ENCODE measurements at regions not wholly inside any gene's neighbourhood (a gene's known extent, or its start where the extent isn't known, plus 50 kb on each side); places are given as distances from the start of the nearest gene placed in this dataset.

DNA sequence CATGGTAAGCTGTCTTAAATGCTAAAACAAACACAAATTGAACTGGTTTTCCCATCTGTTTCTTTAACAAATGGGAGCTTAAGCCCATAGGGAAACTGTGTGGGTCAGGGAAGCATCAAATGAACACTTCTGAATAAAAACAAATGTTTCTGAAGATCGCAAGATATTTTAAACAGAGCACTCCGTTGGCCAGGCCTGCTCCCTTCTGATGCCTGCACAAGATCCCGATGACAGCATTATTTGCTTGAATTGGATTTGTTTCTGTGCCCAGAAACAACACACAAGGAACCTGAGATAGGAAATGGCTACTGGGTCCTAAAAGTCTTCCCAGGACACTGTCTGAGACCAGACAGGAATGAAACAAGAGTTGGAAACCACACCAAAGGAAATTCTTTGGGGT is 425.8 kb upstream of the ZFHX3 start:
- Histone ChIP-seq H3K4me1 (no peaks in the 10 kb centered on the region), H3K9me3 (ENCODE audit: control insufficient read depth, low read length) (no peaks in the 10 kb centered on the region), H2AFZ (no peak overlapping the region), H3K4me3 (ENCODE audit: low read depth, low read length) (no peak overlapping the region), H3K27ac (no peak overlapping the region), H3K27me3 (ENCODE audit: control insufficient read depth, insufficient read depth, low read length) (no peaks in the 10 kb centered on the region), H3K4me2 (ENCODE audit: low read length) (no peak overlapping the region), H3K79me2 (no peaks in the 10 kb centered on the region), H3K9ac (no peak overlapping the region), H3K36me3 (ENCODE audit: control insufficient read depth, insufficient read depth, low read length) (no peaks in the 10 kb centered on the region)
- TF ChIP-seq, protein P1, sequence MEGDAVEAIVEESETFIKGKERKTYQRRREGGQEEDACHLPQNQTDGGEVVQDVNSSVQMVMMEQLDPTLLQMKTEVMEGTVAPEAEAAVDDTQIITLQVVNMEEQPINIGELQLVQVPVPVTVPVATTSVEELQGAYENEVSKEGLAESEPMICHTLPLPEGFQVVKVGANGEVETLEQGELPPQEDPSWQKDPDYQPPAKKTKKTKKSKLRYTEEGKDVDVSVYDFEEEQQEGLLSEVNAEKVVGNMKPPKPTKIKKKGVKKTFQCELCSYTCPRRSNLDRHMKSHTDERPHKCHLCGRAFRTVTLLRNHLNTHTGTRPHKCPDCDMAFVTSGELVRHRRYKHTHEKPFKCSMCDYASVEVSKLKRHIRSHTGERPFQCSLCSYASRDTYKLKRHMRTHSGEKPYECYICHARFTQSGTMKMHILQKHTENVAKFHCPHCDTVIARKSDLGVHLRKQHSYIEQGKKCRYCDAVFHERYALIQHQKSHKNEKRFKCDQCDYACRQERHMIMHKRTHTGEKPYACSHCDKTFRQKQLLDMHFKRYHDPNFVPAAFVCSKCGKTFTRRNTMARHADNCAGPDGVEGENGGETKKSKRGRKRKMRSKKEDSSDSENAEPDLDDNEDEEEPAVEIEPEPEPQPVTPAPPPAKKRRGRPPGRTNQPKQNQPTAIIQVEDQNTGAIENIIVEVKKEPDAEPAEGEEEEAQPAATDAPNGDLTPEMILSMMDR (IDR thresholded peaks at IDR 0.05): no peak

DNA sequence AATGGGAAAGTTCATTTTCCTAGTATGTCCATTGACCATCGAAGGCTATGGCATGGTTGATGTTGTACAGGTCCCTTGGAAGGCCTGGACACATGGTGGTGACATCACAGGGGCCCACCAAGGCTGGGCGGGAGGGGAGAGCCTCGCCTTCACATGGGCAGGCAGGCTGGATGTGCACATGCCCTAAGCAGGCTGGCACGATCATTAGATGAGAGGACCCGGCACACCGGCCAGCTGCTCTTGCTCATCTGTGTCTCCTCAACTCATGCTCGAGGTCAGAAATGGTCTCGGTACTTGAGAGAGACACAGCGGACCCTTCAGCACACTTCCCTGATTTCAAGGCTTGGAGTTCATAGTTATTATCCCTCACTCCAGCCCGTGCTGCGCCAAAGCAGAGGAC is 416.9 kb upstream of the ZFHX3 start:
- TF ChIP-seq, protein P1 (IDR thresholded peaks at IDR 0.05): no peak

DNA sequence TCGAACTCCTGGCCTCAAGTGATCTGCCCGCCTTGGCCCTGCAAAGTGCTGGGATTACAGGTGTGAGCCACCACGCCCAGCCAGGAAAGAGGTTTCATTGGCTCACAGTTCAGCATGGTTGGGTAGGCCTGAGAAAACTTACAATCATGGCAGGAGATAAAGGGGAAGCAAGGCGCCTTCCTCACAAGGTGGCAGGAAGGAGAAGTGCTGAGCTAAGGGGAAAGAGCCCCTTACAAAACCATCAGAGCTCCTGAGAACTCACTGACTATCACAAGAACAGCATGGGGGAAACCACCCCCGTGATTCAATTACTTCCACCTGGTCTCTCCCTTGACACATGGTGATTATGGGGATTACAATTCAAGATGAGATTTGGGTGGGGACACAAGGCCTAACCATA is 411.7 kb upstream of the ZFHX3 start:
- Histone ChIP-seq H3K9ac (no peak overlapping the region), H3K4me1 (no peaks in the 10 kb centered on the region), H3K27ac (no peak overlapping the region), H3K79me2 (no peaks in the 10 kb centered on the region), H3K36me3 (ENCODE audit: control insufficient read depth, insufficient read depth, low read length) (no peaks in the 10 kb centered on the region), H3K4me3 (ENCODE audit: low read depth, low read length) (no peak overlapping the region), H3K9me3 (ENCODE audit: control insufficient read depth, low read length) (no peaks in the 10 kb centered on the region), H2AFZ (no peak overlapping the region), H3K27me3 (ENCODE audit: control insufficient read depth, insufficient read depth, low read length) (no peaks in the 10 kb centered on the region), H3K4me2 (ENCODE audit: low read length) (no peak overlapping the region)
- TF ChIP-seq, protein P1 (IDR thresholded peaks at IDR 0.05): no peak

More for the DNA sequence above, 416.9 kb upstream of the ZFHX3 start:
- H2AFZ ChIP-seq: no peak overlapping the region
- no peaks in the 10 kb centered on the region for H3K27me3 ChIP-seq (ENCODE audit: control insufficient read depth, insufficient read depth, low read length)
- no peak overlapping the region for H3K27ac ChIP-seq
- H3K79me2 ChIP-seq: no peaks in the 10 kb centered on the region
- no peak overlapping the region for H3K9ac ChIP-seq
- H3K4me3 ChIP-seq (ENCODE audit: low read depth, low read length): no peak overlapping the region
- no peaks in the 10 kb centered on the region for H3K9me3 ChIP-seq (ENCODE audit: control insufficient read depth, low read length)
- H3K4me1 ChIP-seq: no peaks in the 10 kb centered on the region
- no peaks in the 10 kb centered on the region for H3K36me3 ChIP-seq (ENCODE audit: control insufficient read depth, insufficient read depth, low read length)
- H3K4me2 ChIP-seq (ENCODE audit: low read length): no peak overlapping the region

DNA sequence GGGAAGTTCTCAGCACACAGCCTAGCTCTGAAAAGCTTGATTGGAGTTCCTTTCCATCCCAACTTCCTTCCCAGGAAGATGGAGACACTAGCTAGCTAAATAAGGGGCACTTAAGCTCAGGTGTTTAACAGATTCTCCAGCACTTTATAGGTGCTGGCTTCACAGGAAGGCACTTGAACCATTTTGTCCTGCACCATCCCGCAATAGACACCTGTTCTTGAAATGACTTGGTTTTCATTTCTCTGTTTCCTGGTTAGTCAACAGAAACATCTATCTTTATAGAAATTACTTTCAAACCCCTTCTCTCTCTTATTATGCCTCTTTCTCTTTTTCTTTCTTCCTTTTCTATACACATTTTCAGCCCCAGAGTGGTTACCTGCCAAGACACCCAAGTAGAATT is 409.9 kb upstream of the ZFHX3 start:
- TF ChIP-seq, protein P1 (IDR thresholded peaks at IDR 0.05): no peak
- no peak overlapping the region for H2AFZ ChIP-seq
- H3K4me2 ChIP-seq (ENCODE audit: low read length): no peak overlapping the region
- H3K27me3 ChIP-seq (ENCODE audit: control insufficient read depth, insufficient read depth, low read length): no peaks in the 10 kb centered on the region
- no peak overlapping the region for H3K9ac ChIP-seq
- H3K9me3 ChIP-seq (ENCODE audit: control insufficient read depth, low read length): no peaks in the 10 kb centered on the region
- no peaks in the 10 kb centered on the region for H3K4me1 ChIP-seq
- no peaks in the 10 kb centered on the region for H3K36me3 ChIP-seq (ENCODE audit: control insufficient read depth, insufficient read depth, low read length)
- H3K4me3 ChIP-seq (ENCODE audit: low read depth, low read length): no peak overlapping the region
- H3K79me2 ChIP-seq: no peaks in the 10 kb centered on the region
- H3K27ac ChIP-seq: no peak overlapping the region

DNA sequence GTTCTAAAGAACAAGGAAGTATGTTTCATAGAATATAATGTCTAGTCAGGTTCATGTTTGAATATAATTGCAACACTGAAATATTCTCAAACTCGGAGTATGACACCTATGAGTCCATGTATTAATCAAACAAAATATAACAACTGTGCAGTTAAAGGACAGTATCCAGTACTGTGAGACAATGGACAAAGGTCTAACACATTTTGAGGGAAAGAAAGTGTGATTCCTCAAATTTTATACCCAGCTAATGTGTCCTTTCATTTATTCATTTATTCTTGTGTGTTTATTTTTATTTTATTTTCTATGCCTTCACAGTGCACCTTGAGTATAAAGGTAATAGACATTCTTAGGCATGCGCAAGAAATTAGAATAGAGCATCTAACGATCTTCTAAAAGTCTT is 401.0 kb upstream of the ZFHX3 start:
- H3K4me3 ChIP-seq (ENCODE audit: low read depth, low read length): no peak overlapping the region
- no peak overlapping the region for H3K4me2 ChIP-seq (ENCODE audit: low read length)
- no peak overlapping the region for H3K27ac ChIP-seq
- no peaks in the 10 kb centered on the region for H3K9me3 ChIP-seq (ENCODE audit: control insufficient read depth, low read length)
- H2AFZ ChIP-seq: no peak overlapping the region
- TF ChIP-seq, protein P1 (IDR thresholded peaks at IDR 0.05): no peak
- no peak overlapping the region for H3K9ac ChIP-seq
- no peaks in the 10 kb centered on the region for H3K36me3 ChIP-seq (ENCODE audit: control insufficient read depth, insufficient read depth, low read length)
- no peaks in the 10 kb centered on the region for H3K79me2 ChIP-seq
- H3K27me3 ChIP-seq (ENCODE audit: control insufficient read depth, insufficient read depth, low read length): no peaks in the 10 kb centered on the region
- no peaks in the 10 kb centered on the region for H3K4me1 ChIP-seq
